DND-41 (cell line): ENCODE measurements at regions not wholly inside any gene's neighbourhood (a gene's known extent, or its start where the extent isn't known, plus 50 kb on each side); places are given as distances from the start of the nearest gene placed in this dataset.

ENCODE experiments used
- ATAC-seq: fragments of 200-7000 bp; cut with Tn5 transposase; 3 replicates; pipeline ENCODE4 v1.9.1; 2021; ENCODE audit warnings: low read depth; ENCODE audit not compliant: insufficient read depth
- DNase-seq: peaks from one replicate; pipeline ENCODE4 v3.0.0-alpha.2; 2020
- H2AFZ ChIP-seq: 2 replicates; pipeline ENCODE4 v1.6.0; 2012; ENCODE audit warnings: low read depth, low read length
- H3K27ac ChIP-seq: 2 replicates; pipeline ENCODE4 v1.5.1; 2012; ENCODE audit warnings: low read length, inconsistent platforms
- H3K27me3 ChIP-seq: fragments of 200-600 bp; sonication (generic); 2 replicates; pipeline ENCODE4 v1.6.0; 2012; ENCODE audit warnings: low read length, mild to moderate bottlenecking, inconsistent platforms; ENCODE audit not compliant: insufficient read depth, poor library complexity
- H3K36me3 ChIP-seq: 2 replicates; pipeline ENCODE4 v1.5.1; 2012; ENCODE audit warnings: low read length, inconsistent platforms; ENCODE audit not compliant: insufficient read depth
- H3K4me1 ChIP-seq: 2 replicates; pipeline ENCODE4 v1.5.1; 2012; ENCODE audit warnings: mild to moderate bottlenecking, low read length; ENCODE audit not compliant: insufficient read depth
- H3K4me2 ChIP-seq: 2 replicates; pipeline ENCODE4 v1.6.0; 2012; ENCODE audit warnings: mild to moderate bottlenecking, moderate library complexity, low read length, inconsistent platforms; ENCODE audit not compliant: insufficient read depth
- H3K4me3 ChIP-seq, 2 experiments: fragments of 200-600 bp in 1 of 2; shearing (Covaris generic) in 1 of 2; 2 replicates each; pipeline ENCODE4 v1.5.1; 2012 to 2016; ENCODE audit warnings: inconsistent platforms in 2 of 2, low read length in 2 of 2, mild to moderate bottlenecking in 2 of 2, low read depth in 1 of 2, moderate library complexity in 1 of 2
- H3K79me2 ChIP-seq: 2 replicates; pipeline ENCODE4 v1.6.0; 2012; ENCODE audit warnings: low read length, inconsistent platforms; ENCODE audit not compliant: insufficient read depth
- H3K9ac ChIP-seq: 2 replicates; pipeline ENCODE4 v1.6.0; 2012; ENCODE audit warnings: low read depth, mild to moderate bottlenecking, inconsistent platforms, low read length, moderate library complexity
- H3K9me3 ChIP-seq: 2 replicates; pipeline ENCODE4 v1.5.1; 2012; ENCODE audit warnings: low read length, moderate library complexity, mild to moderate bottlenecking, inconsistent platforms; ENCODE audit not compliant: insufficient read depth, severe bottlenecking
- H4K20me1 ChIP-seq: 2 replicates; pipeline ENCODE4 v1.6.0; 2012; ENCODE audit warnings: low read length; ENCODE audit not compliant: insufficient read depth
- CTCF ChIP-seq: IDR thresholded peaks from 2 replicates; pipeline ENCODE4 v1.5.1; 2012; ENCODE audit warnings: borderline replicate concordance, low read length, moderate library complexity, mild to moderate bottlenecking; ENCODE audit not compliant: poor library complexity, severe bottlenecking; ENCODE audit errors: extremely low read depth
- EZH2 ChIP-seq: IDR thresholded peaks from 3 replicates; pipeline ENCODE4 v1.6.1; 2012; ENCODE audit warnings: borderline replicate concordance, low read depth, mild to moderate bottlenecking, moderate library complexity, low read length, inconsistent platforms; ENCODE audit not compliant: severe bottlenecking

- no peak overlapping the region for H3K9ac ChIP-seq
- H3K27ac ChIP-seq = no peak overlapping the region
- no peaks in the 10 kb centered on the region for H3K9me3 ChIP-seq
- DNase-seq = no peak
- H3K4me1 ChIP-seq = no peaks in the 10 kb centered on the region
- TF ChIP-seq EZH2 (no peak), CTCF (no peak)
- ATAC-seq = no peak
- H3K79me2 ChIP-seq = no peaks in the 10 kb centered on the region
- H3K4me3 ChIP-seq = no peak overlapping the region
- 0 out of 2 replicates have a peak overlapping the region, but pooled peaks have one; percentile 53 for H2AFZ ChIP-seq
- H3K27me3 ChIP-seq = no peaks in the 10 kb centered on the region
- no peak overlapping the region for H3K4me2 ChIP-seq
- H3K36me3 ChIP-seq = no peaks in the 10 kb centered on the region
- no peaks in the 10 kb centered on the region for H4K20me1 ChIP-seq
Measured at GRCh38 chr1:58895559-58896145, 111.8 kb upstream of the JUN start.

DNA sequence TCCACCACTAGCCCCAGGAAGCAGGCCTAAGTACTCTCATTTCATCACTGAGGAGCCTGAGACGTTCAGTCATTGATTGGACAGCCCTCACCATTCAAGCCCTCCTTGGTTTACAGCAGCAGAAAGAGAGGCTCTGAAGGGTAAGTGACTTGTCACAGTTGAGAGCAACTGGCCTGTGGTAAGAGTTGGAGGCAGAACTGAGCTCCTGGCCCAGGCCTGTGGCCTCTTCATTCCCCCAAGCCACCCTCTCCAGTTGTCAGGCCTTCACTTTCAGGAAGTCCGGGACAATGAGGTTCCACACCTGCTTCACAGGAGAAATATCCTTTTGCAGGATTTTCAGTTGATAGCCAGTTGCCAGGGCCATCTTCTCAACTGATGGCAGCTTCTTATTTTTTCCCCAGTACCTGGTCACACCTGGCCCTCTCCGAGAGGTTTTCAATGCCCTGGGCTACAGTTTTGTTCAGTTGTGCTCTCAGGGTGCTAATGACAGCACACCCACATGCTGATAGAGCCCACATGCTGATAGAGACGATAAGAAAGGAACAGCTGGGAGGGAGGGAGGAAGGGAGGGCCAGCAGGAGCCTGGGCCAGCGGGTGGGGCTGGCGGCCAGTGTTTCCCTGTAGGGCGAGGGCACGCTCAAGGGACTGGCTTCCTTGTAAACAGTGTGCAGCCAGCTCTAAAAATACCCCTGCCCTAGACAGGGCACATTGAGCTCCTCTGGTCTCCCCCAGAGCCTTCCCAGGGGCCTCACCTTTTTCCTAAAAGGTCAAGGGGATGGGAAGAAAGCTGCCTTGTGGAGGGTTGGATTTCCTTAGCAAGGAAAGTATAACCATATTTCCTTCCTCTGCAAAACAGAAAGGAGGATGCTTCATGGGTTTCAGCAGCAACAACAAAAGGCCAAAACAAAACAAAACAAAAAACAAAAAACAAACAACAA lies 112.7 kb upstream of the JUN start:
- no peaks in the 10 kb centered on the region for H3K27me3 ChIP-seq
- peak; percentile 63 for ATAC-seq
- TF ChIP-seq CTCF (no peak), EZH2 (no peak)
- no peak overlapping the region for H3K4me3 ChIP-seq
- H3K9me3 ChIP-seq = no peaks in the 10 kb centered on the region
- no peak overlapping the region for H3K4me2 ChIP-seq
- H3K4me1 ChIP-seq = no peaks in the 10 kb centered on the region
- peak overlapping the region; percentile 53; the same call in 1 of the 2 replicates for H2AFZ ChIP-seq
- no peaks in the 10 kb centered on the region for H3K36me3 ChIP-seq
- H3K27ac ChIP-seq = no peak overlapping the region
- H3K79me2 ChIP-seq = no peaks in the 10 kb centered on the region
- no peak overlapping the region for H3K9ac ChIP-seq
- H4K20me1 ChIP-seq = no peaks in the 10 kb centered on the region
- DNase-seq = no peak

DNA sequence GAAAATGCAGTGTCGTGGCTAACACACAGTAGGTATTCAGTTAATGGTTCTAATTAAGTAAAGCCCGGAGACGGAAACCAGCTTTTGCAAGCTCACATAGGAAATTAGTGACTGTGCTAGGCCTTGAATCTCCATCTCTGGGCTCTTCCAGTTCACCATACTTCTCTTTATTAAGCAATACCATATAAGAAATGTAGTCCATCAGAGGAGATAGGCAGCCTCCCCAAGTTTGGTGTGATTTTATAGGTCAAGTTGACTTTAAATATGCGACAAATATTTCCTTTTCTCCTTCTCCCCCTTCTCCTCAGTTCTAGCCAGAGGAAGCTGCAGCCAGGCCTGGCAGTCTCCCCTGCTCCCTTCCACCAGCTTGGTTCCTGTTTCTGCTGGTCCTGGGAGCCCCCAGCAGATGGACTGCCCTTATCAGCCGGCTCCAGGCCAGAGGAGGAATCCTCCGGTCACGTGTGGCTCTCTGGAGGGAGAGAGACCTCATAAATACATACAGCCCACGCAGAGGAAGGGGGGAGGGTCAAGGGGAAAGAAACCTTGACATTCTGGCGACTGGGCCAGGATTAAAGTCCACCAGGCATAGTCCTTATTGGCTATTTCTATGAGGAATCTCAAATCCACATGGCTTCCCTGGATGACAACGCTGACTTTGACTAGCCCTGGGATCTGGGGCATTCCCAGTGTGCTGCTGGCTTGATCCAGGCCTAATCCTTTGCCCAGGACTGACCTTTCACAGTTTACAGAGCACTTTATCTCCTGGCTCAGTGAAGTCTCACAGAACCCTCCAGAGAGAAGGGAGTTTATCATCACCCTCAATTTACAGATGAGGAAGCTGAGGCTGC lies 115.1 kb upstream of the JUN start:
- Histone ChIP-seq H3K4me1 (peaks cover 10% of the 10 kb centered on the region), H3K9ac (no peak overlapping the region), H3K36me3 (no peaks in the 10 kb centered on the region), H3K4me2 (no peak overlapping the region), H4K20me1 (no peaks in the 10 kb centered on the region), H3K79me2 (no peaks in the 10 kb centered on the region), H3K27ac (no peak overlapping the region), H3K9me3 (no peaks in the 10 kb centered on the region), H3K4me3 (no peak overlapping the region), H2AFZ (no peak overlapping the region), H3K27me3 (no peaks in the 10 kb centered on the region)
- DNase-seq (no peak), ATAC-seq (no peak)
- no peak for TF ChIP-seq EZH2
- no peak for TF ChIP-seq CTCF
